ENCODE measurements at regions not wholly inside any gene's neighbourhood (a gene's known extent, or its start where the extent isn't known, plus 50 kb on each side); places are given as distances from the start of the nearest gene placed in this dataset.

- no peak for TF ChIP-seq ZBTB33 (IDR thresholded peaks at IDR 0.05)
- no peak for TF ChIP-seq HNF4A (conservative IDR thresholded peaks at IDR 0.05)
- TF ChIP-seq RXRA (IDR thresholded peaks at IDR 0.05), result no peak
- TF ChIP-seq EGR1 (IDR thresholded peaks at IDR 0.05; ENCODE audit: low read depth in 2 of 2), result no peak
- TF ChIP-seq JUND (IDR thresholded peaks at IDR 0.05), result no peak
- TF ChIP-seq MAX (IDR thresholded peaks at IDR 0.05), result no peak
- TF ChIP-seq NR2F2 (IDR thresholded peaks at IDR 0.05), result no peak
Measured at GRCh38 chr13:67725999-67726398, 495.9 kb upstream of the PCDH9 start (continued).

GRCh38 chr13:67713571-67713970, 483.4 kb upstream of the PCDH9 start:
- WGBS, result 58% methylated on average over 1 of the region's 1 CpG
- no peaks in the 10 kb centered on the region for H3K4me1 ChIP-seq (ENCODE audit: control insufficient read depth in 4 of 4, insufficient read depth in 4 of 4, low read length in 3 of 4)
- H3K9me3 ChIP-seq (ENCODE audit: control insufficient read depth in 4 of 4, low read length in 3 of 4), result no peaks in the 10 kb centered on the region
- H3K9ac ChIP-seq (ENCODE audit: low read depth in 1 of 2, low read length in 2 of 2), result no peak overlapping the region
- no peaks in the 10 kb centered on the region for H3K27me3 ChIP-seq (ENCODE audit: control insufficient read depth in 4 of 4, insufficient read depth in 4 of 4, low read length in 3 of 4)
- no peak for TF ChIP-seq YY1 (IDR thresholded peaks at IDR 0.05)
- no peak for TF ChIP-seq TAF1 (conservative IDR thresholded peaks at IDR 0.05)
- TF ChIP-seq CTCF (IDR thresholded peaks at IDR 0.05; ENCODE audit: low read depth, low read length, missing input control), result no peak
- no peak for TF ChIP-seq MAX (IDR thresholded peaks at IDR 0.05)
- TF ChIP-seq RAD21 (IDR thresholded peaks at IDR 0.05), result no peak
- TF ChIP-seq JUND (IDR thresholded peaks at IDR 0.05), result no peak
- TF ChIP-seq FOXA2 (IDR thresholded peaks at IDR 0.05), result no peak
- TF ChIP-seq ATF3 (IDR thresholded peaks at IDR 0.05), result no peak
- no peak for TF ChIP-seq FOXA1 (IDR thresholded peaks at IDR 0.05)
- TF ChIP-seq GABPA (IDR thresholded peaks at IDR 0.05 in 1 of 2, conservative IDR thresholded peaks at IDR 0.05 in 1 of 2), result no peak
- TF ChIP-seq, protein P1, sequence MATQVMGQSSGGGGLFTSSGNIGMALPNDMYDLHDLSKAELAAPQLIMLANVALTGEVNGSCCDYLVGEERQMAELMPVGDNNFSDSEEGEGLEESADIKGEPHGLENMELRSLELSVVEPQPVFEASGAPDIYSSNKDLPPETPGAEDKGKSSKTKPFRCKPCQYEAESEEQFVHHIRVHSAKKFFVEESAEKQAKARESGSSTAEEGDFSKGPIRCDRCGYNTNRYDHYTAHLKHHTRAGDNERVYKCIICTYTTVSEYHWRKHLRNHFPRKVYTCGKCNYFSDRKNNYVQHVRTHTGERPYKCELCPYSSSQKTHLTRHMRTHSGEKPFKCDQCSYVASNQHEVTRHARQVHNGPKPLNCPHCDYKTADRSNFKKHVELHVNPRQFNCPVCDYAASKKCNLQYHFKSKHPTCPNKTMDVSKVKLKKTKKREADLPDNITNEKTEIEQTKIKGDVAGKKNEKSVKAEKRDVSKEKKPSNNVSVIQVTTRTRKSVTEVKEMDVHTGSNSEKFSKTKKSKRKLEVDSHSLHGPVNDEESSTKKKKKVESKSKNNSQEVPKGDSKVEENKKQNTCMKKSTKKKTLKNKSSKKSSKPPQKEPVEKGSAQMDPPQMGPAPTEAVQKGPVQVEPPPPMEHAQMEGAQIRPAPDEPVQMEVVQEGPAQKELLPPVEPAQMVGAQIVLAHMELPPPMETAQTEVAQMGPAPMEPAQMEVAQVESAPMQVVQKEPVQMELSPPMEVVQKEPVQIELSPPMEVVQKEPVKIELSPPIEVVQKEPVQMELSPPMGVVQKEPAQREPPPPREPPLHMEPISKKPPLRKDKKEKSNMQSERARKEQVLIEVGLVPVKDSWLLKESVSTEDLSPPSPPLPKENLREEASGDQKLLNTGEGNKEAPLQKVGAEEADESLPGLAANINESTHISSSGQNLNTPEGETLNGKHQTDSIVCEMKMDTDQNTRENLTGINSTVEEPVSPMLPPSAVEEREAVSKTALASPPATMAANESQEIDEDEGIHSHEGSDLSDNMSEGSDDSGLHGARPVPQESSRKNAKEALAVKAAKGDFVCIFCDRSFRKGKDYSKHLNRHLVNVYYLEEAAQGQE (IDR thresholded peaks at IDR 0.05), result no peak
- no peak for TF ChIP-seq RXRA (IDR thresholded peaks at IDR 0.05)
- no peak overlapping the region for H3K27ac ChIP-seq (ENCODE audit: low read depth in 1 of 2, low read length in 2 of 2)
- DNase-seq (ENCODE audit: low spot score), result no peak
- no peak overlapping the region for H3K4me3 ChIP-seq (ENCODE audit: low read depth in 1 of 3, low read length in 3 of 3)
- no peaks in the 10 kb centered on the region for H3K36me3 ChIP-seq (ENCODE audit: control insufficient read depth in 4 of 4, insufficient read depth in 3 of 4, low read depth in 1 of 4, low read length in 3 of 4)
